ENCODE measurements at regions not wholly inside any gene's neighbourhood (a gene's known extent, or its start where the extent isn't known, plus 50 kb on each side); places are given as distances from the start of the nearest gene placed in this dataset.

GRCh38 chr7:73966062-73966940 is 61.7 kb upstream of the ELN start:
- DNase-seq = no peak

GRCh38 chr7:73966941-73967831 is 60.8 kb upstream of the ELN start:
- no peak for DNase-seq

- no peak for DNase-seq
Measured at GRCh38 chr7:73967832-73968290, 60.1 kb upstream of the ELN start.

GRCh38 chr7:73968487-73968886 is 59.5 kb upstream of the ELN start:
- no peak for DNase-seq

- no peak for DNase-seq
Measured at GRCh38 chr7:73969991-73970390, 58.0 kb upstream of the ELN start.

- no peak for DNase-seq
Measured at GRCh38 chr7:73970801-73971229, 57.2 kb upstream of the ELN start.

- DNase-seq = no peak
Measured at GRCh38 chr7:73971322-73971703, 56.7 kb upstream of the ELN start.

GRCh38 chr7:73971704-73972341 is 56.1 kb upstream of the ELN start:
- no peak for DNase-seq

- DNase-seq = no peak
Measured at GRCh38 chr7:73972614-73973013, 55.4 kb upstream of the ELN start.

- no peak for DNase-seq
Measured at GRCh38 chr7:73973091-73973490, 54.9 kb upstream of the ELN start.

- no peak for DNase-seq
Measured at GRCh38 chr7:73974101-73974947, 53.6 kb upstream of the ELN start.

- no peak for DNase-seq
Measured at GRCh38 chr7:73974948-73975926, 52.7 kb upstream of the ELN start.

- no peak for DNase-seq
Measured at GRCh38 chr7:73976761-73977618, 51.0 kb upstream of the ELN start.

GRCh38 chr7:73977619-73978618 is 50.1 kb upstream of the ELN start:
- DNase-seq = no peak

Measured in left hindlimb (tissue), 1 donor.